Suprapubic skin (tissue), 4 donors: ENCODE measurements at regions not wholly inside any gene's neighbourhood (a gene's known extent, or its start where the extent isn't known, plus 50 kb on each side); places are given as distances from the start of the nearest gene placed in this dataset.

ENCODE experiments used
- DNase-seq, 2 donors: peaks; one replicate each; pipeline ENCODE4 v3.0.0-alpha.2; 2019; ENCODE audit warnings: low spot score in 2 of 2
- H3K27ac ChIP-seq: fragments of 200-600 bp; sonication (generic); one replicate; pipeline ENCODE4 v1.5.1; 2019
- H3K27me3 ChIP-seq: fragments of 200-600 bp; sonication (generic); one replicate; pipeline ENCODE4 v1.5.1; 2019
- H3K36me3 ChIP-seq: fragments of 200-600 bp; sonication (generic); one replicate; pipeline ENCODE4 v1.5.1; 2019
- H3K4me1 ChIP-seq: fragments of 200-600 bp; sonication (generic); one replicate; pipeline ENCODE4 v1.5.1; 2019
- H3K4me3 ChIP-seq: fragments of 200-600 bp; sonication (generic); one replicate; pipeline ENCODE4 v1.5.1; 2019; ENCODE audit warnings: mild to moderate bottlenecking
- H3K9me3 ChIP-seq: fragments of 200-600 bp; sonication (generic); one replicate; pipeline ENCODE4 v1.5.1; 2019
- EP300 ChIP-seq: sonication (generic); formaldehyde crosslinking; IDR thresholded peaks from one replicate; pipeline ENCODE4 v1.6.1; 2017; ENCODE audit warnings: antibody characterized with exemption
- POLR2A ChIP-seq, 2 donors: fragments of 450-650 bp; IDR thresholded peaks; one replicate each; pipeline ENCODE4 v1.6.1; 2017; ENCODE audit warnings: antibody characterized with exemption in 2 of 2, mild to moderate bottlenecking in 2 of 2, moderate library complexity in 2 of 2
- POLR2AphosphoS5 ChIP-seq, 3 donors: sonication (generic); formaldehyde crosslinking; IDR thresholded peaks; one replicate each; pipeline ENCODE4 v1.6.1; 2017; ENCODE audit warnings: antibody characterized with exemption in 3 of 3
- WGBS: methylation state at CpG from one replicate; pipeline ENCODE4 v1.1.5; 2018; 5-methylcytosine and 5-hydroxymethylcytosine counted together
- TF ChIP-seq, protein P1 (sequence below), 2 donors: fragments of 200-600 bp in 1 of 2; fragments of 450-650 bp in 1 of 2; sonication (generic) in 1 of 2; IDR thresholded peaks; one replicate each; pipeline ENCODE4 v1.5.1; 2016 to 2019; ENCODE audit warnings: antibody characterized with exemption in 2 of 2, mild to moderate bottlenecking in 1 of 2, moderate library complexity in 1 of 2

DNA sequence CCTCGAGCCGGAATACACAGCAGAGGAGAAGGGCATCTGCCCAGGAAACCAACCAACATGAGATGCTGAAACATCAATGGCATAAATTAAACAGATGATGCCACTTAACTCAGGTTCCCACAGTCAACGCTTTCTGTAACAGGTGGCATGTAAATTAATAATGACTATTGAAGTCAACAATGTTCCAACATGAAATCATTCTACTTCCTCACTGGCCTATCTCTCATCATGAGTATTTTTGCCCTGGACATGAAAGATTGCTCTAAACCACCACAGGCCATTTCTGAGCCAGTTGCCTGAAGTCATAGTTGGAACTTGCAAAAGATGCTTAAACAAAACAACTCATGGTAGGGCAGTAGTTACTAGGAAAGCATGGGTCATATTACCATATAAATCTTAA lies 397.9 kb upstream of the JARID2 start:
- Histone ChIP-seq H3K27me3 (no peaks in the 10 kb centered on the region), H3K9me3 (no peaks in the 10 kb centered on the region), H3K36me3 (no peaks in the 10 kb centered on the region), H3K4me3 (no peak overlapping the region), H3K4me1 (no peaks in the 10 kb centered on the region), H3K27ac (no peak overlapping the region)
- TF ChIP-seq POLR2A (IDR thresholded peaks at IDR 0.05), result no peak
- no peak for TF ChIP-seq EP300
- TF ChIP-seq POLR2AphosphoS5 (IDR thresholded peaks at IDR 0.05), result no peak
- TF ChIP-seq, protein P1, sequence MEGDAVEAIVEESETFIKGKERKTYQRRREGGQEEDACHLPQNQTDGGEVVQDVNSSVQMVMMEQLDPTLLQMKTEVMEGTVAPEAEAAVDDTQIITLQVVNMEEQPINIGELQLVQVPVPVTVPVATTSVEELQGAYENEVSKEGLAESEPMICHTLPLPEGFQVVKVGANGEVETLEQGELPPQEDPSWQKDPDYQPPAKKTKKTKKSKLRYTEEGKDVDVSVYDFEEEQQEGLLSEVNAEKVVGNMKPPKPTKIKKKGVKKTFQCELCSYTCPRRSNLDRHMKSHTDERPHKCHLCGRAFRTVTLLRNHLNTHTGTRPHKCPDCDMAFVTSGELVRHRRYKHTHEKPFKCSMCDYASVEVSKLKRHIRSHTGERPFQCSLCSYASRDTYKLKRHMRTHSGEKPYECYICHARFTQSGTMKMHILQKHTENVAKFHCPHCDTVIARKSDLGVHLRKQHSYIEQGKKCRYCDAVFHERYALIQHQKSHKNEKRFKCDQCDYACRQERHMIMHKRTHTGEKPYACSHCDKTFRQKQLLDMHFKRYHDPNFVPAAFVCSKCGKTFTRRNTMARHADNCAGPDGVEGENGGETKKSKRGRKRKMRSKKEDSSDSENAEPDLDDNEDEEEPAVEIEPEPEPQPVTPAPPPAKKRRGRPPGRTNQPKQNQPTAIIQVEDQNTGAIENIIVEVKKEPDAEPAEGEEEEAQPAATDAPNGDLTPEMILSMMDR (IDR thresholded peaks at IDR 0.05), result no peak
- 87% methylated on average over 3 of the region's 3 CpGs for WGBS
- DNase-seq, result no peak

GRCh38 chr6:14849185-14849584 lies 396.7 kb upstream of the JARID2 start:
- Histone ChIP-seq H3K27me3 (no peaks in the 10 kb centered on the region), H3K9me3 (no peaks in the 10 kb centered on the region), H3K4me3 (no peak overlapping the region), H3K27ac (no peak overlapping the region), H3K36me3 (no peaks in the 10 kb centered on the region), H3K4me1 (no peaks in the 10 kb centered on the region)
- no peak for TF ChIP-seq EP300
- no peak for TF ChIP-seq POLR2A (IDR thresholded peaks at IDR 0.05)
- no peak for TF ChIP-seq POLR2AphosphoS5 (IDR thresholded peaks at IDR 0.05)
- DNase-seq, result no peak

- Histone ChIP-seq H3K36me3 (no peaks in the 10 kb centered on the region), H3K4me1 (no peaks in the 10 kb centered on the region), H3K27ac (no peak overlapping the region), H3K9me3 (no peaks in the 10 kb centered on the region), H3K27me3 (no peaks in the 10 kb centered on the region), H3K4me3 (no peak overlapping the region)
- 85% methylated on average over 8 of the region's 8 CpGs for WGBS
- no peak for DNase-seq
- TF ChIP-seq POLR2A (IDR thresholded peaks at IDR 0.05) (no peak), POLR2AphosphoS5 (IDR thresholded peaks at IDR 0.05) (no peak), EP300 (no peak)
- TF ChIP-seq, protein P1 (IDR thresholded peaks at IDR 0.05), result no peak
Measured at GRCh38 chr6:14851281-14851680, 394.6 kb upstream of the JARID2 start.

DNA sequence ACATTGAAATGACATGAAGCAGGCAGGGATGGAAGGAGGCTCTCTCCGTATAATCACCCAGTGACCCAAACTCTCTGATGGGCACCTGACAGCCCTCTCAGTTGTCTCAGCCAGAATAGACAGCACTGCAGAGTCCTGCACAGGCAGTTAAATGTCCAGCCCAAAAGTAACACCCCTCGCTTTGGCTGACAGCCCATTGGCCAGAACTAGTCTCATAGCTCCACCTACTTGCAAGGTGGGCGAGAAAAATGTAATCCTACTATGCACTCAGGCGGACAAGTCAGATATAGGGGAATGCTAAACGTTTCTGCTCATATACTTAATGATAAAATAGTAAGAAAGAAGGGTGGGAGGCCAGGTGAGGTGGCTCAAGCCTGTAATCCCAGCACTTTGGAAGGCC lies 393.5 kb upstream of the JARID2 start:
- 95% methylated on average over 5 of the region's 5 CpGs for WGBS
- TF ChIP-seq, protein P1 (IDR thresholded peaks at IDR 0.05), result no peak
- TF ChIP-seq EP300 (no peak), POLR2AphosphoS5 (IDR thresholded peaks at IDR 0.05) (no peak), POLR2A (IDR thresholded peaks at IDR 0.05) (no peak)
- Histone ChIP-seq H3K36me3 (no peaks in the 10 kb centered on the region), H3K4me1 (no peaks in the 10 kb centered on the region), H3K27ac (no peak overlapping the region), H3K27me3 (no peaks in the 10 kb centered on the region), H3K9me3 (no peaks in the 10 kb centered on the region), H3K4me3 (no peak overlapping the region)
- no peak for DNase-seq

- H3K27ac ChIP-seq, result no peak overlapping the region
- TF ChIP-seq, protein P1 (IDR thresholded peaks at IDR 0.05), result no peak
- TF ChIP-seq POLR2A (IDR thresholded peaks at IDR 0.05) (no peak), POLR2AphosphoS5 (IDR thresholded peaks at IDR 0.05) (no peak), EP300 (no peak)
- no peak for DNase-seq
- H3K36me3 ChIP-seq, result no peaks in the 10 kb centered on the region
- no peaks in the 10 kb centered on the region for H3K9me3 ChIP-seq
- H3K27me3 ChIP-seq, result no peaks in the 10 kb centered on the region
- 94% methylated on average over 7 of the region's 7 CpGs for WGBS
- no peaks in the 10 kb centered on the region for H3K4me1 ChIP-seq
- H3K4me3 ChIP-seq, result no peak overlapping the region
Measured at GRCh38 chr6:14856177-14856576, 389.7 kb upstream of the JARID2 start.

DNA sequence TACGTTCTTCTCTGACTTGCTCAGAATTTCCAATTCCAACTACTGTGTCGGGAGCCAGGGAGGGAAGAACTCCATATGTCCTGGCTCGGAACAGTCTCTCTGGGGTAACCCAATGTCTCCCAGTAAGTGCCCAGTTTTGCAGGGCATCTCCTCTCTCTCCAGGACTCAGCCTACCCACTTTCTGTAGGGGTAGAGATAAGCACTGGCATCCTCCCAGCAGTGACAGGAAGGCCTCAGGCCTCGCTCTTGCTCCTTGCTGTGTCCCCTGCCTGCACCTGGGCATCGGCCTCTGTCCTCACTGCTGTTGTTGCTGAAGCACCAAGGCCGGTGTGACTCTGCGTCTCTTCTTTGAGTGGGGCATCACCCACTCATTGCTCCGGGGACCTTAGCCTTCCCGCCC lies 388.9 kb upstream of the JARID2 start:
- Histone ChIP-seq H3K36me3 (no peaks in the 10 kb centered on the region), H3K4me1 (no peaks in the 10 kb centered on the region), H3K4me3 (no peak overlapping the region), H3K27ac (no peak overlapping the region), H3K9me3 (no peaks in the 10 kb centered on the region), H3K27me3 (no peaks in the 10 kb centered on the region)
- TF ChIP-seq, protein P1 (IDR thresholded peaks at IDR 0.05), result no peak
- TF ChIP-seq POLR2A (IDR thresholded peaks at IDR 0.05), result no peak
- no peak for TF ChIP-seq POLR2AphosphoS5 (IDR thresholded peaks at IDR 0.05)
- no peak for TF ChIP-seq EP300
- 95% methylated on average over 7 of the region's 9 CpGs for WGBS
- no peak for DNase-seq
